Keratinocyte (primary cell): ENCODE measurements at regions not wholly inside any gene's neighbourhood (a gene's known extent, or its start where the extent isn't known, plus 50 kb on each side); places are given as distances from the start of the nearest gene placed in this dataset.

Experiments used
- DNase-seq: peaks from one replicate; pipeline ENCODE4 v3.0.0-alpha.2; 2011; ENCODE audit warnings: low read depth, missing footprints, low spot score
- FAIRE-seq: peaks from 2 replicates; lab custom pipeline; 2011; peaks lifted over from hg19 to GRCh38; lab: Jason Lieb, UNC
- H2AFZ ChIP-seq: 2 replicates; pipeline ENCODE4 v1.6.0; 2012; ENCODE audit warnings: low read length, control low read depth, inconsistent platforms; ENCODE audit not compliant: control insufficient read depth
- H3K27ac ChIP-seq: 2 replicates; pipeline ENCODE4 v1.5.1; 2011; ENCODE audit warnings: low read length; ENCODE audit not compliant: control insufficient read depth, insufficient read depth
- H3K27me3 ChIP-seq: 3 replicates; pipeline ENCODE4 v1.6.0; 2011; ENCODE audit warnings: low read length; ENCODE audit not compliant: control insufficient read depth, insufficient read depth; ENCODE audit errors: extremely low read depth
- H3K36me3 ChIP-seq, 2 experiments: 2 replicates in 1 of 2; 3 replicates in 1 of 2; pipeline ENCODE4 v1.5.1; 2011; ENCODE audit warnings: low read length in 2 of 2, mild to moderate bottlenecking in 1 of 2; ENCODE audit not compliant: control insufficient read depth in 2 of 2, insufficient read depth in 2 of 2; ENCODE audit errors: extremely low read depth in 1 of 2
- H3K4me1 ChIP-seq: 3 replicates; pipeline ENCODE4 v1.5.1; 2011; ENCODE audit warnings: low read length; ENCODE audit not compliant: control insufficient read depth, insufficient read depth; ENCODE audit errors: extremely low read depth
- H3K4me2 ChIP-seq: 3 replicates; pipeline ENCODE4 v1.6.0; 2011; ENCODE audit warnings: low read depth, low read length; ENCODE audit not compliant: control insufficient read depth, insufficient read depth; ENCODE audit errors: extremely low read depth
- H3K4me3 ChIP-seq, 3 experiments: fragments of 200-600 bp in 1 of 3; sonication (generic) in 1 of 3; 2 replicates in 2 of 3; 3 replicates in 1 of 3; pipeline ENCODE4 v1.5.1; 2011 to 2016; ENCODE audit warnings: low read length in 3 of 3, mild to moderate bottlenecking in 3 of 3, control low read depth in 2 of 3, inconsistent platforms in 1 of 3, low read depth in 1 of 3, mixed read lengths in 1 of 3, mixed run types in 1 of 3, moderate library complexity in 1 of 3; ENCODE audit not compliant: control insufficient read depth in 2 of 3, insufficient read depth in 2 of 3; ENCODE audit errors: extremely low read depth in 1 of 3
- H3K79me2 ChIP-seq: 2 replicates; pipeline ENCODE4 v1.6.0; 2012; ENCODE audit warnings: low read length; ENCODE audit not compliant: control insufficient read depth, insufficient read depth
- H3K9ac ChIP-seq: 3 replicates; pipeline ENCODE4 v1.6.0; 2011; ENCODE audit warnings: low read length; ENCODE audit not compliant: control insufficient read depth, insufficient read depth; ENCODE audit errors: extremely low read depth
- H3K9me1 ChIP-seq: 3 replicates; pipeline ENCODE4 v1.6.0; 2011; ENCODE audit warnings: low read length; ENCODE audit not compliant: control insufficient read depth, insufficient read depth; ENCODE audit errors: extremely low read depth
- H3K9me3 ChIP-seq: 2 replicates; pipeline ENCODE4 v1.5.1; 2012; ENCODE audit warnings: low read depth, low read length; ENCODE audit not compliant: control insufficient read depth
- H4K20me1 ChIP-seq: 3 replicates; pipeline ENCODE4 v1.6.0; 2011; ENCODE audit warnings: low read length; ENCODE audit not compliant: control insufficient read depth, insufficient read depth; ENCODE audit errors: extremely low read depth
- CTCF ChIP-seq, 3 experiments: IDR thresholded peaks in 1 of 3; conservative IDR thresholded peaks in 1 of 3; optimal IDR thresholded peaks in 1 of 3; 2 replicates in 2 of 3; 3 replicates in 1 of 3; pipeline versions ENCODE3 to v1.5.1; 2011; ENCODE audit warnings: low read length in 3 of 3, mild to moderate bottlenecking in 3 of 3, moderate library complexity in 2 of 3, control low read depth in 1 of 3, inconsistent platforms in 1 of 3; ENCODE audit not compliant: insufficient read depth in 2 of 3; ENCODE audit errors: extremely low read depth in 1 of 3
- EZH2 ChIP-seq: IDR thresholded peaks from one replicate; pipeline ENCODE4 v1.6.1; 2012; ENCODE audit warnings: inconsistent platforms, mild to moderate bottlenecking, low read length, moderate library complexity
- dilution Hi-C: fragments of 300-500 bp; cut with MboI; formaldehyde crosslinking; loops from one replicate; pipeline ENCODE4 v1.7.0; 2020; ENCODE audit warnings: low sequenced_read_pairs; ENCODE audit not compliant: extremely low pct_ligation_motif_present

- Histone ChIP-seq H3K36me3 (no peaks in the 10 kb centered on the region), H3K27ac (no peak overlapping the region), H3K4me1 (no peaks in the 10 kb centered on the region), H3K4me3 (no peak overlapping the region), H4K20me1 (no peaks in the 10 kb centered on the region), H2AFZ (no peak overlapping the region), H3K27me3 (no peaks in the 10 kb centered on the region), H3K9me1 (no peaks in the 10 kb centered on the region), H3K9ac (no peak overlapping the region), H3K4me2 (no peak overlapping the region), H3K79me2 (no peaks in the 10 kb centered on the region), H3K9me3 (no peaks in the 10 kb centered on the region)
- TF ChIP-seq EZH2 (no peak), CTCF (optimal IDR thresholded peaks at IDR 0.05 in 1 of 3, IDR thresholded peaks at IDR 0.05 in 1 of 3, conservative IDR thresholded peaks at IDR 0.05 in 1 of 3; ENCODE audit: extremely low read depth in 1 of 3, insufficient read depth in 2 of 3, low read length in 3 of 3) (no peak)
- dilution Hi-C loops: no loop called here
- DNase-seq (no peak), FAIRE-seq (no peak)
Observed at GRCh38 chr13:36493046-36493445, 60.8 kb downstream of the CCNA1 start.

GRCh38 chr13:36495431-36495830, 63.1 kb downstream of the CCNA1 start:
- no peaks in the 10 kb centered on the region for H3K79me2 ChIP-seq
- no peaks in the 10 kb centered on the region for H3K27me3 ChIP-seq
- no peak overlapping the region for H3K4me3 ChIP-seq
- H3K9ac ChIP-seq: no peak overlapping the region
- FAIRE-seq (no peak), DNase-seq (no peak)
- H3K27ac ChIP-seq: no peak overlapping the region
- no peaks in the 10 kb centered on the region for H3K4me1 ChIP-seq
- H2AFZ ChIP-seq: no peak overlapping the region
- no peaks in the 10 kb centered on the region for H3K9me1 ChIP-seq
- dilution Hi-C loops: no loop called here
- H3K4me2 ChIP-seq: no peak overlapping the region
- no peaks in the 10 kb centered on the region for H4K20me1 ChIP-seq
- no peaks in the 10 kb centered on the region for H3K9me3 ChIP-seq
- H3K36me3 ChIP-seq: no peaks in the 10 kb centered on the region
- TF ChIP-seq EZH2: no peak
- TF ChIP-seq CTCF (optimal IDR thresholded peaks at IDR 0.05 in 1 of 3, IDR thresholded peaks at IDR 0.05 in 1 of 3, conservative IDR thresholded peaks at IDR 0.05 in 1 of 3; ENCODE audit: extremely low read depth in 1 of 3, insufficient read depth in 2 of 3, low read length in 3 of 3): no peak
